KMS-11 (cell line): ENCODE measurements at regions not wholly inside any gene's neighbourhood (a gene's known extent, or its start where the extent isn't known, plus 50 kb on each side); places are given as distances from the start of the nearest gene placed in this dataset.

ENCODE experiments used
- H2AFZ ChIP-seq: fragments of 200-600 bp; sonication (generic); 2 replicates; pipeline ENCODE4 v1.6.1; 2016; ENCODE audit warnings: antibody characterized with exemption, mixed run types, low read depth
- H3K27ac ChIP-seq: fragments of 200-600 bp; sonication (generic); 2 replicates; pipeline ENCODE4 v1.6.1; 2016; ENCODE audit warnings: mild to moderate bottlenecking, mixed run types
- H3K27me3 ChIP-seq: fragments of 200-600 bp; sonication (generic); 2 replicates; pipeline ENCODE4 v1.6.1; 2017; ENCODE audit warnings: mild to moderate bottlenecking, low read depth, mixed run types, moderate library complexity; ENCODE audit not compliant: insufficient read depth
- H3K36me3 ChIP-seq: fragments of 200-600 bp; sonication (generic); 2 replicates; pipeline ENCODE4 v1.6.1; 2017; ENCODE audit warnings: mild to moderate bottlenecking, mixed run types; ENCODE audit not compliant: insufficient read depth
- H3K4me1 ChIP-seq: fragments of 200-600 bp; sonication (generic); 2 replicates; pipeline ENCODE4 v1.6.1; 2016; ENCODE audit warnings: mild to moderate bottlenecking, low read depth, mixed run types; ENCODE audit not compliant: poor library complexity, severe bottlenecking
- H3K4me2 ChIP-seq: fragments of 200-600 bp; sonication (generic); 2 replicates; pipeline ENCODE4 v1.7.0; 2016; ENCODE audit warnings: mild to moderate bottlenecking, mixed run types
- H3K4me3 ChIP-seq: fragments of 200-600 bp; sonication (generic); IDR thresholded peaks from 2 replicates; pipeline ENCODE4 v1.6.1; 2017; ENCODE audit warnings: low read depth, low read length, mixed read lengths; ENCODE audit not compliant: insufficient read depth
- H3K79me2 ChIP-seq: fragments of 200-600 bp; sonication (generic); 2 replicates; pipeline ENCODE4 v1.6.1; 2016; ENCODE audit warnings: low read depth, mixed run types; ENCODE audit not compliant: insufficient read depth
- H3K9ac ChIP-seq: fragments of 200-600 bp; sonication (generic); 2 replicates; pipeline ENCODE4 v1.6.1; 2016; ENCODE audit warnings: mild to moderate bottlenecking, mixed run types
- H4K20me1 ChIP-seq: fragments of 200-600 bp; sonication (generic); 2 replicates; pipeline ENCODE4 v1.6.1; 2016; ENCODE audit warnings: mild to moderate bottlenecking, mixed run types; ENCODE audit not compliant: insufficient read depth
- CTCF ChIP-seq: fragments of 200-600 bp; sonication (generic); conservative IDR thresholded peaks from 2 replicates; pipeline ENCODE4 v1.6.1; 2017; ENCODE audit warnings: low read depth, mild to moderate bottlenecking, antibody characterized with exemption, low read length, moderate library complexity, mixed read lengths

- H3K9ac ChIP-seq, result no peak overlapping the region
- no peaks in the 10 kb centered on the region for H3K36me3 ChIP-seq
- no peaks in the 10 kb centered on the region for H3K27me3 ChIP-seq
- H3K27ac ChIP-seq, result no peak overlapping the region
- H3K4me2 ChIP-seq, result no peak overlapping the region
- no peak for TF ChIP-seq CTCF
- H2AFZ ChIP-seq, result no peak overlapping the region
- H3K4me1 ChIP-seq, result no peaks in the 10 kb centered on the region
- H3K4me3 ChIP-seq, result no peak overlapping the region
- H3K79me2 ChIP-seq, result no peaks in the 10 kb centered on the region
- no peaks in the 10 kb centered on the region for H4K20me1 ChIP-seq
These were observed 607.1 kb downstream of the TBC1D22A start for GRCh38 chr22:47369431-47370015.

GRCh38 chr22:47369020-47369419 lies 606.6 kb downstream of the TBC1D22A start:
- Histone ChIP-seq H3K4me3 (no peak overlapping the region), H3K9ac (no peak overlapping the region), H3K27me3 (no peaks in the 10 kb centered on the region), H3K79me2 (no peaks in the 10 kb centered on the region), H3K27ac (no peak overlapping the region), H3K36me3 (no peaks in the 10 kb centered on the region), H3K4me1 (no peaks in the 10 kb centered on the region), H4K20me1 (no peaks in the 10 kb centered on the region), H3K4me2 (no peak overlapping the region), H2AFZ (no peak overlapping the region)
- no peak for TF ChIP-seq CTCF

GRCh38 chr22:47367993-47368945 lies 605.8 kb downstream of the TBC1D22A start:
- Histone ChIP-seq H3K4me2 (no peak overlapping the region), H3K27ac (no peak overlapping the region), H2AFZ (no peak overlapping the region), H4K20me1 (no peaks in the 10 kb centered on the region), H3K4me3 (no peak overlapping the region), H3K4me1 (no peaks in the 10 kb centered on the region), H3K79me2 (no peaks in the 10 kb centered on the region), H3K36me3 (no peaks in the 10 kb centered on the region), H3K27me3 (no peaks in the 10 kb centered on the region), H3K9ac (no peak overlapping the region)
- no peak for TF ChIP-seq CTCF

- TF ChIP-seq CTCF, result no peak
- no peak overlapping the region for H3K9ac ChIP-seq
- no peak overlapping the region for H3K4me2 ChIP-seq
- H3K27ac ChIP-seq, result no peak overlapping the region
- no peaks in the 10 kb centered on the region for H3K79me2 ChIP-seq
- no peaks in the 10 kb centered on the region for H4K20me1 ChIP-seq
- no peaks in the 10 kb centered on the region for H3K36me3 ChIP-seq
- no peak overlapping the region for H2AFZ ChIP-seq
- no peak overlapping the region for H3K4me3 ChIP-seq
- no peaks in the 10 kb centered on the region for H3K4me1 ChIP-seq
- no peaks in the 10 kb centered on the region for H3K27me3 ChIP-seq
These were observed 604.7 kb downstream of the TBC1D22A start for GRCh38 chr22:47367107-47367690.
